ENCODE measurements at regions not wholly inside any gene's neighbourhood (a gene's known extent, or its start where the extent isn't known, plus 50 kb on each side); places are given as distances from the start of the nearest gene placed in this dataset.

GRCh38 chr2:64848945-64849344, 140.3 kb upstream of the SLC1A4 start:
- Histone ChIP-seq H2AFZ (ENCODE audit: low read depth) (no peak overlapping the region), H3K27ac (ENCODE audit: low read depth in 2 of 2, low read length in 1 of 2) (no peak overlapping the region), H3F3A (replicated peaks; ENCODE audit: insufficient read depth) (peaks cover 4% of the 10 kb centered on the region), H3K79me2 (ENCODE audit: insufficient read depth) (no peaks in the 10 kb centered on the region), H3K27me3 (ENCODE audit: insufficient read depth) (no peaks in the 10 kb centered on the region), H3K36me3 (replicated peaks in 1 of 2; ENCODE audit: control insufficient read depth in 1 of 2, insufficient read depth in 2 of 2, low read length in 1 of 2) (no peaks in the 10 kb centered on the region), H3K9me2 (no peaks in the 10 kb centered on the region), H3K4me1 (ENCODE audit: control insufficient read depth in 1 of 2, insufficient read depth in 2 of 2, low read depth in 1 of 2, low read length in 1 of 2) (no peaks in the 10 kb centered on the region; a peak in 1 of 4 replicates), H3K4me3 (ENCODE audit: low read depth in 2 of 2, low read length in 1 of 2) (no peak overlapping the region), H3K4me2 (no peak overlapping the region), H3K9ac (no peak overlapping the region), H4K20me1 (ENCODE audit: insufficient read depth) (no peaks in the 10 kb centered on the region), H3K9me3 (no peaks in the 10 kb centered on the region)
- ChIA-PET CTCF (interaction anchor here (1.1 to 1.4 kb wide), 2 partner anchors 203 to 262 kb away, joined by 4 to 5 read pairs; no protein-coding TSS in a partner anchor), POLR2A (interaction anchor here (1.0 kb wide), 1 partner anchor 324 kb away, joined by 3 read pairs; no protein-coding TSS in a partner anchor)
- no peak for TF ChIP-seq USF2 (IDR thresholded peaks at IDR 0.05; ENCODE audit: borderline replicate concordance, low read depth, low read length)
- no peak for TF ChIP-seq NRF1 (IDR thresholded peaks at IDR 0.05; ENCODE audit: low read depth, low read length)
- TF ChIP-seq SIN3A (IDR thresholded peaks at IDR 0.05; ENCODE audit: borderline replicate concordance, low read depth, low read length) = no peak
- no peak for TF ChIP-seq ZBTB33 (IDR thresholded peaks at IDR 0.05; ENCODE audit: borderline replicate concordance, low read depth)
- no peak for TF ChIP-seq GATA2 (CRISPR knock-in tag; IDR thresholded peaks at IDR 0.05)
- no peak for TF ChIP-seq FOXM1 (IDR thresholded peaks at IDR 0.05; ENCODE audit: low read depth)
- TF ChIP-seq JUND (IDR thresholded peaks at IDR 0.05) = no peak
- no peak for TF ChIP-seq RCOR1 (IDR thresholded peaks at IDR 0.05; ENCODE audit: low read length)
- TF ChIP-seq, protein P1, sequence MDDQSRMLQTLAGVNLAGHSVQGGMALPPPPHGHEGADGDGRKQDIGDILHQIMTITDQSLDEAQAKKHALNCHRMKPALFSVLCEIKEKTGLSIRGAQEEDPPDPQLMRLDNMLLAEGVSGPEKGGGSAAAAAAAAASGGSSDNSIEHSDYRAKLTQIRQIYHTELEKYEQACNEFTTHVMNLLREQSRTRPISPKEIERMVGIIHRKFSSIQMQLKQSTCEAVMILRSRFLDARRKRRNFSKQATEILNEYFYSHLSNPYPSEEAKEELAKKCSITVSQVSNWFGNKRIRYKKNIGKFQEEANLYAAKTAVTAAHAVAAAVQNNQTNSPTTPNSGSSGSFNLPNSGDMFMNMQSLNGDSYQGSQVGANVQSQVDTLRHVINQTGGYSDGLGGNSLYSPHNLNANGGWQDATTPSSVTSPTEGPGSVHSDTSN (IDR thresholded peaks at IDR 0.05) = no peak
- TF ChIP-seq TCF12 (IDR thresholded peaks at IDR 0.05) = no peak
- no peak for TF ChIP-seq GABPA (IDR thresholded peaks at IDR 0.05; ENCODE audit: low read depth)
- no peak for TF ChIP-seq ELF1 (IDR thresholded peaks at IDR 0.05)
- DNase-seq = no peak

GRCh38 chr2:64850642-64851041, 138.6 kb upstream of the SLC1A4 start:
- Histone ChIP-seq H3K4me3 (ENCODE audit: low read depth in 2 of 2, low read length in 1 of 2) (no peak overlapping the region), H3K27ac (ENCODE audit: low read depth in 2 of 2, low read length in 1 of 2) (no peak overlapping the region), H3K36me3 (replicated peaks in 1 of 2; ENCODE audit: control insufficient read depth in 1 of 2, insufficient read depth in 2 of 2, low read length in 1 of 2) (no peaks in the 10 kb centered on the region), H3F3A (replicated peaks; ENCODE audit: insufficient read depth) (no peaks in the 10 kb centered on the region), H3K9me3 (no peaks in the 10 kb centered on the region), H2AFZ (ENCODE audit: low read depth) (no peak overlapping the region), H4K20me1 (ENCODE audit: insufficient read depth) (no peaks in the 10 kb centered on the region), H3K27me3 (ENCODE audit: insufficient read depth) (no peaks in the 10 kb centered on the region), H3K4me1 (ENCODE audit: control insufficient read depth in 1 of 2, insufficient read depth in 2 of 2, low read depth in 1 of 2, low read length in 1 of 2) (no peaks in the 10 kb centered on the region; a peak in 1 of 4 replicates), H3K9me2 (no peaks in the 10 kb centered on the region), H3K79me2 (ENCODE audit: insufficient read depth) (no peaks in the 10 kb centered on the region), H3K4me2 (no peak overlapping the region), H3K9ac (no peak overlapping the region)
- DNase-seq = no peak
- CTCF ChIA-PET = interaction anchor here (0.6 to 2.0 kb wide), 4 partner anchors 12 to 204 kb away, joined by 3 to 7 read pairs (median 4); no protein-coding TSS in a partner anchor
- POLR2A ChIA-PET = no interaction called here
- TF ChIP-seq GATA2 (CRISPR knock-in tag; IDR thresholded peaks at IDR 0.05) (no peak), FOSL2 (IDR thresholded peaks at IDR 0.05; ENCODE audit: borderline replicate concordance, low read depth) (no peak), POLR2AphosphoS5 (IDR thresholded peaks at IDR 0.05; ENCODE audit: low read depth, low read length) (no peak), MEF2A (IDR thresholded peaks at IDR 0.05; ENCODE audit: borderline replicate concordance, low read depth) (no peak), RCOR1 (IDR thresholded peaks at IDR 0.05; ENCODE audit: low read length) (no peak), TAF1 (IDR thresholded peaks at IDR 0.05; ENCODE audit: borderline replicate concordance, low read depth, low read length) (no peak), JUND (IDR thresholded peaks at IDR 0.05) (no peak), TEAD4 (IDR thresholded peaks at IDR 0.05; ENCODE audit: borderline replicate concordance, insufficient read depth) (no peak), MXI1 (IDR thresholded peaks at IDR 0.05; ENCODE audit: low read depth, low read length) (no peak), FOXJ3 (CRISPR knock-in tag; IDR thresholded peaks at IDR 0.05) (no peak), ZBTB33 (IDR thresholded peaks at IDR 0.05; ENCODE audit: borderline replicate concordance, low read depth) (no peak), FOXM1 (IDR thresholded peaks at IDR 0.05; ENCODE audit: low read depth) (no peak), YY1 (IDR thresholded peaks at IDR 0.05; ENCODE audit: low read depth) (no peak), CHD2 (IDR thresholded peaks at IDR 0.05; ENCODE audit: low read length, partially characterized antibody) (no peak)
- TF ChIP-seq, protein P1 (IDR thresholded peaks at IDR 0.05) = no peak
